Left ventricle myocardium inferior (tissue), 1 donor: ENCODE measurements at regions not wholly inside any gene's neighbourhood (a gene's known extent, or its start where the extent isn't known, plus 50 kb on each side); places are given as distances from the start of the nearest gene placed in this dataset.

Experiments
- DNase-seq: peaks from one replicate; pipeline ENCODE4 v3.0.0-alpha.2; 2020
- H3K27ac ChIP-seq: fragments of 200-600 bp; replicated peaks from 2 replicates; pipeline ENCODE4 v1.8.0; 2021
- H3K27me3 ChIP-seq: fragments of 200-600 bp; 2 replicates; pipeline ENCODE4 v1.8.0; 2021; ENCODE audit warnings: low read depth
- H3K36me3 ChIP-seq: fragments of 200-600 bp; 2 replicates; pipeline ENCODE4 v1.8.0; 2021
- H3K4me1 ChIP-seq: fragments of 200-600 bp; 2 replicates; pipeline ENCODE4 v1.8.0; 2021
- H3K4me3 ChIP-seq: fragments of 200-600 bp; 2 replicates; pipeline ENCODE4 v1.8.0; 2021; ENCODE audit warnings: mild to moderate bottlenecking, moderate library complexity
- H3K9me3 ChIP-seq: fragments of 200-600 bp; replicated peaks from 2 replicates; pipeline ENCODE4 v1.8.0; 2021
- intact Hi-C: fragments of 100-400 bp; cut with micrococcal nuclease; formaldehyde crosslinking; loops from one replicate; pipeline ENCODE4 v1.11.0; 2022
- TF ChIP-seq, protein P1 (sequence below): fragments of 200-600 bp; IDR thresholded peaks from 2 replicates; pipeline ENCODE4 v1.8.0; 2021; ENCODE audit warnings: antibody characterized with exemption, mild to moderate bottlenecking, borderline replicate concordance
- donor health status: DM: no; HTN: yes; CAD: no; lungs with severe emphysema.

DNA sequence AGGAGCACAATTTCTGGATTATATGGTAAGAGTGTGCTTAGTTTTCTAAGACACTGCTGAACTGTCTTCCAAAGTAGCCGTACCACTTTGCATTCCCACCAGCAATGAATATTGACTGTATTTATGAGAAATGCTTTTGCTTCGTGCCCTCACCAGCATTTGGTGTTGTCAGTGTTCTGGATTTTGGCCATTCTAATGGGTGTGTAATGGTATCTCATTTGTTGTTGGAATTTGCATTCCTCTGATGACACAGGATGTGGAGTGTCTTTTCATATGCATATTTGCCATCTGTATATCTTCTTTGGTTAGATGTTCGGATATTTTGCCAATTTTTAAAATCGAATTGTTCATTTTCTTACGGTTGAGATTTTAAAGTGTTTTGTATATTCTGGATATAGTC, 558.5 kb upstream of the FZD8 start:
- Histone ChIP-seq H3K27ac (no peak overlapping the region), H3K4me1 (no peaks in the 10 kb centered on the region), H3K27me3 (no peaks in the 10 kb centered on the region), H3K9me3 (peaks cover 9% of the 10 kb centered on the region), H3K4me3 (no peak overlapping the region), H3K36me3 (no peaks in the 10 kb centered on the region)
- intact Hi-C loops, result loop anchor here (10.0 kb wide), 1 partner anchor 876 kb away; no protein-coding TSS in a partner anchor
- TF ChIP-seq, protein P1, sequence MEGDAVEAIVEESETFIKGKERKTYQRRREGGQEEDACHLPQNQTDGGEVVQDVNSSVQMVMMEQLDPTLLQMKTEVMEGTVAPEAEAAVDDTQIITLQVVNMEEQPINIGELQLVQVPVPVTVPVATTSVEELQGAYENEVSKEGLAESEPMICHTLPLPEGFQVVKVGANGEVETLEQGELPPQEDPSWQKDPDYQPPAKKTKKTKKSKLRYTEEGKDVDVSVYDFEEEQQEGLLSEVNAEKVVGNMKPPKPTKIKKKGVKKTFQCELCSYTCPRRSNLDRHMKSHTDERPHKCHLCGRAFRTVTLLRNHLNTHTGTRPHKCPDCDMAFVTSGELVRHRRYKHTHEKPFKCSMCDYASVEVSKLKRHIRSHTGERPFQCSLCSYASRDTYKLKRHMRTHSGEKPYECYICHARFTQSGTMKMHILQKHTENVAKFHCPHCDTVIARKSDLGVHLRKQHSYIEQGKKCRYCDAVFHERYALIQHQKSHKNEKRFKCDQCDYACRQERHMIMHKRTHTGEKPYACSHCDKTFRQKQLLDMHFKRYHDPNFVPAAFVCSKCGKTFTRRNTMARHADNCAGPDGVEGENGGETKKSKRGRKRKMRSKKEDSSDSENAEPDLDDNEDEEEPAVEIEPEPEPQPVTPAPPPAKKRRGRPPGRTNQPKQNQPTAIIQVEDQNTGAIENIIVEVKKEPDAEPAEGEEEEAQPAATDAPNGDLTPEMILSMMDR, result no peak
- no peak for DNase-seq

DNA sequence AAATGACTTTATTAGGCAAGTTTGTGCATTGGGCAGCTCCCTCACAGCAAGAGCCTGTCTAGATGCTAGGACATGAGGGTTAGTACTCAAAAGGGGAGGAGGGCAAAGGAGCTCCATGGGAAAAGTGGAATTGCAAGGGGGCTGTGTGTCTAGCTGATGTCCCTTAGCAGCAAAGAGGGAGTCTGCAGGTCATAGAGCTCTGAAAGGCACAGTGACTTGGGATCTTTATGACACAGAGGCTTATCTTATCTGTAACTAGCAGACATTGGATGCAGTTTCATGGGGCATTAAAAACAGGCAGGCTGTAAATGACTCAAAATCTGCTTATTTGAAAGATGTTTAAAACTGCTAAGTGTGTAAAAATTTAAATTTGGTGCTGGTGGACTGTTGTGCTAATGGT, 556.2 kb upstream of the FZD8 start:
- no peak overlapping the region for H3K4me3 ChIP-seq
- H3K36me3 ChIP-seq, result no peaks in the 10 kb centered on the region
- peaks cover 16% of the 10 kb centered on the region for H3K9me3 ChIP-seq
- H3K27me3 ChIP-seq, result no peaks in the 10 kb centered on the region
- TF ChIP-seq, protein P1, result no peak
- intact Hi-C loops, result no loop called here
- H3K4me1 ChIP-seq, result no peaks in the 10 kb centered on the region
- no peak for DNase-seq
- no peak overlapping the region for H3K27ac ChIP-seq

DNA sequence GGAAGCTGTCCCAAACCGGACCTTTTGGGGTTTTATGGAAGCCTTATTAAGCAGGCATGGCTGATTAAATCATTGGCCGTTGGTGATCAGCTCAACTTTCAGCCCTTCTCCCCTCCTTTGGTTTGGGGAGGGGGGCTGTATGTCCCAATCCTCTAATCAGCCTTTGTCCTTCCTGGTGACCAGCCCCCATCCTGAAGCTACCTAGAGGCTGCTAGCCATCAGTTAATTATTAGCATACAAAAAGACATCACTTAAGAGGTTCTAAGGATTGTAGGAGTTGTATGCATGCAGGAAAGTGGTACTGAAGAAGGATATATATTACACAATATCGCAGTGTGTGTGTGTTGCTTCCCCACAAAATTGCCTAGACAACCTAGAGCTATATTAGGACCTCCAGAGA, 553.3 kb upstream of the FZD8 start:
- H3K36me3 ChIP-seq, result no peaks in the 10 kb centered on the region
- H3K27me3 ChIP-seq, result no peaks in the 10 kb centered on the region
- peaks cover 46% of the 10 kb centered on the region for H3K9me3 ChIP-seq
- intact Hi-C loops, result no loop called here
- TF ChIP-seq, protein P1, result no peak
- H3K4me1 ChIP-seq, result no peaks in the 10 kb centered on the region
- no peak for DNase-seq
- no peak overlapping the region for H3K27ac ChIP-seq
- H3K4me3 ChIP-seq, result no peak overlapping the region

DNA sequence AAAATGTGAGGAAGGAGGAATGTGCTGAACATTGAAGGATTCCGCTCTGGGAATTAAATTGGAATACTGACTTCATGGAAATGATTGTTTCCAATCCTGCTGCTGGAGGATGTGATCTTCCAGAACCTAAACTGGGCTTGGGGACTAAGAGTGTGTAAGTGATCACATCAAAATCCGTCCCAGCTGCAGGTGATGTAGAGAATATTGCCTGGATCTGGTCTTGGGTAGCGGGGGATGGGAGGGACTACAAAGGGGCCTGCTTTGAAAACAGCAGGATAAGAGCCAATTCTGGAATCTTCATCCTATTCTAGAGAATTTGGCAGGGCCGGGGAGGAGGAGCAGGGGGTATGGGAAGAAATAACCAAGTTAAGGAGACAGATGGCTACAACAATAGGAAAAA, 552.2 kb upstream of the FZD8 start:
- Histone ChIP-seq H3K36me3 (no peaks in the 10 kb centered on the region), H3K27me3 (no peaks in the 10 kb centered on the region), H3K4me3 (no peak overlapping the region), H3K4me1 (no peaks in the 10 kb centered on the region), H3K9me3 (peaks cover 48% of the 10 kb centered on the region), H3K27ac (no peak overlapping the region)
- TF ChIP-seq, protein P1, result no peak
- no peak for DNase-seq
- intact Hi-C loops, result no loop called here

DNA sequence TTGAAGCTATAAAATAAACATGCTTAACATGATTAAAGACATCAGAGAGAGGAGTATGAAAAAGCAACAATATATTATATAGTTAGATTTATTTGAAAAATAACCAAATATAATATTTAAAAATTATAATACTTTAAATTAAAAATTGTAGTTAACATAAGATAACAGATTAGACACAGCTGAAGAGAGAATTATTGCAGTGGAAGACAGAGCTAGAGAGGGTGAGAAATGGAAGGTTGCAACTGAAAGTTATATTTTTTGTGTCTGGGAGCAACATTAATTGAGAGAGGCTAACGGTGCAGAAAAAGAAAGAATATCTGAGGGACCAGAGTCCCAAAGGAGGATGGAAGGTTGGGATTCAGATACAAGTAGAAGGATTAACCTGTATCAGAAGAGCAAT, 548.9 kb upstream of the FZD8 start:
- TF ChIP-seq, protein P1, result no peak
- no peak overlapping the region for H3K4me3 ChIP-seq
- intact Hi-C loops, result no loop called here

DNA sequence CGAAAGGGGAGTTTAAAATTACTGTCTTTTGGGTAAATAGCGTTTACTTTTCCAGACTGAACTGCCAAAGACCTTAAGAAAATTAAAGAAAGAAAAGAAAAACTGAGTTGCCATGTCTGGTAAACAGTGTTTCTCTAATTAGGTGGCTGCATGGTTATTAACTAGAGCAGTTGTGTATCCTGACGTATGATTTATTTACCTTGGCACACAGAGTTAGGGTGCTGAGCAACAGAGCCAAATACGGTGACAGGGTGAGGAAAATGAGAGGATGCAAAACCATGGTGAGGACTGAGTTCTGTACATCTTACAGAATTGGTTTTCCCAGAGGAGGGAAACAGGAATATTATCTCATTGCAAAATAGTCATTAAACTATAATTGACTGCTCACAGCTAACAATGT, 546.4 kb upstream of the FZD8 start:
- TF ChIP-seq, protein P1, result no peak
- H3K4me3 ChIP-seq, result no peak overlapping the region
- H3K4me1 ChIP-seq, result peaks cover 16% of the 10 kb centered on the region
- H3K9me3 ChIP-seq, result peaks cover 33% of the 10 kb centered on the region
- H3K36me3 ChIP-seq, result no peaks in the 10 kb centered on the region
- no peak for DNase-seq
- intact Hi-C loops, result no loop called here
- peak overlapping the region; percentile 71 for H3K27ac ChIP-seq
- H3K27me3 ChIP-seq, result no peaks in the 10 kb centered on the region

More for the DNA sequence above, 548.9 kb upstream of the FZD8 start:
- peaks cover 39% of the 10 kb centered on the region for H3K9me3 ChIP-seq
- no peak overlapping the region for H3K27ac ChIP-seq
- H3K36me3 ChIP-seq, result no peaks in the 10 kb centered on the region
- DNase-seq, result no peak
- peaks cover 16% of the 10 kb centered on the region for H3K4me1 ChIP-seq
- no peaks in the 10 kb centered on the region for H3K27me3 ChIP-seq
